AG09319 (cell line): ENCODE measurements at regions not wholly inside any gene's neighbourhood (a gene's known extent, or its start where the extent isn't known, plus 50 kb on each side); places are given as distances from the start of the nearest gene placed in this dataset.

Experiments used
- DNase-seq: peaks from one replicate; pipeline ENCODE4 v3.0.0-alpha.2; 2010; ENCODE audit warnings: low read depth; ENCODE audit errors: extremely low read depth
- CTCF ChIP-seq: IDR thresholded peaks from 2 replicates; pipeline ENCODE4 v1.5.1; 2011; ENCODE audit warnings: low read depth, mild to moderate bottlenecking, inconsistent platforms, low read length, moderate library complexity

- TF ChIP-seq CTCF = no peak
- no peak for DNase-seq
These were observed 76.7 kb downstream of the C16orf95 start for GRCh38 chr16:87240211-87241136.

GRCh38 chr16:87241137-87241771, 75.9 kb downstream of the C16orf95 start:
- DNase-seq = no peak
- TF ChIP-seq CTCF = no peak

- no peak for DNase-seq
- no peak for TF ChIP-seq CTCF
These were observed 73.7 kb downstream of the C16orf95 start for GRCh38 chr16:87243478-87243877.

GRCh38 chr16:87244636-87245197, 72.5 kb downstream of the C16orf95 start:
- no peak for TF ChIP-seq CTCF
- no peak for DNase-seq

- TF ChIP-seq CTCF = no peak
These were observed 71.7 kb downstream of the C16orf95 start for GRCh38 chr16:87245511-87245910.

GRCh38 chr16:87246269-87247065, 70.7 kb downstream of the C16orf95 start:
- no peak for TF ChIP-seq CTCF
- no peak for DNase-seq

More at GRCh38 chr16:87245511-87245910, 71.7 kb downstream of the C16orf95 start:
- no peak for DNase-seq
